ENCODE measurements at regions not wholly inside any gene's neighbourhood (a gene's known extent, or its start where the extent isn't known, plus 50 kb on each side); places are given as distances from the start of the nearest gene placed in this dataset.

DNA sequence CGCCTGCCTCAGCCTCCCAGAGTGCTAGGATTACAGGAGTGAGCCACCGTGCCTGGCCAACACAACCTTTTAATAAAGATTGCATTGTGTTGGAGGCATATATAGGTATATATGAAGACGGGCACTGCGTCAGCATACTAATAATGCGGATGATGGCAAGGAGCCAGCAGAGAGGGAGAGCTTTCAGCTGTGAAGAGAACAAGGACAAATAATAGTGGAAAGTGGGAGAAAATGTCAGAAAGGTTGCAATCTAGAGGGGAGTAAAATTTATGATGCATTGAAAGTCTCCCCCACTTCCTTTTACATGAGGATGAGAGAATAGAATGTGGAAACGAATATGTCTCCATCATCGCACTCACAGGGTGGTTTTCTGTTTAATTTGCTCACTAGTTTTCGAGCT, 170.5 kb upstream of the TBL1XR1 start:
- no peaks in the 10 kb centered on the region for H3K9me3 ChIP-seq (ENCODE audit: low read depth, low read length)
- no peak overlapping the region for H2AFZ ChIP-seq (ENCODE audit: low read length)
- H3K36me3 ChIP-seq (ENCODE audit: insufficient read depth, low read length), result no peaks in the 10 kb centered on the region
- H3K4me1 ChIP-seq (ENCODE audit: insufficient read depth, low read length), result no peaks in the 10 kb centered on the region
- no peaks in the 10 kb centered on the region for H3K79me2 ChIP-seq (ENCODE audit: insufficient read depth, low read length)
- H3K27ac ChIP-seq (ENCODE audit: low read depth, low read length), result no peak overlapping the region
- no peak overlapping the region for H3K4me3 ChIP-seq (ENCODE audit: insufficient read depth, low read length)
- no peaks in the 10 kb centered on the region for H4K20me1 ChIP-seq (ENCODE audit: insufficient read depth, low read length)
- TF ChIP-seq, protein P1, sequence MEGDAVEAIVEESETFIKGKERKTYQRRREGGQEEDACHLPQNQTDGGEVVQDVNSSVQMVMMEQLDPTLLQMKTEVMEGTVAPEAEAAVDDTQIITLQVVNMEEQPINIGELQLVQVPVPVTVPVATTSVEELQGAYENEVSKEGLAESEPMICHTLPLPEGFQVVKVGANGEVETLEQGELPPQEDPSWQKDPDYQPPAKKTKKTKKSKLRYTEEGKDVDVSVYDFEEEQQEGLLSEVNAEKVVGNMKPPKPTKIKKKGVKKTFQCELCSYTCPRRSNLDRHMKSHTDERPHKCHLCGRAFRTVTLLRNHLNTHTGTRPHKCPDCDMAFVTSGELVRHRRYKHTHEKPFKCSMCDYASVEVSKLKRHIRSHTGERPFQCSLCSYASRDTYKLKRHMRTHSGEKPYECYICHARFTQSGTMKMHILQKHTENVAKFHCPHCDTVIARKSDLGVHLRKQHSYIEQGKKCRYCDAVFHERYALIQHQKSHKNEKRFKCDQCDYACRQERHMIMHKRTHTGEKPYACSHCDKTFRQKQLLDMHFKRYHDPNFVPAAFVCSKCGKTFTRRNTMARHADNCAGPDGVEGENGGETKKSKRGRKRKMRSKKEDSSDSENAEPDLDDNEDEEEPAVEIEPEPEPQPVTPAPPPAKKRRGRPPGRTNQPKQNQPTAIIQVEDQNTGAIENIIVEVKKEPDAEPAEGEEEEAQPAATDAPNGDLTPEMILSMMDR (IDR thresholded peaks at IDR 0.05; ENCODE audit: extremely low read depth, low read depth, low read length), result no peak
- H3K27me3 ChIP-seq (ENCODE audit: insufficient read depth, low read length), result no peaks in the 10 kb centered on the region
- no peak overlapping the region for H3K4me2 ChIP-seq (ENCODE audit: insufficient read depth, low read length)
- peak; percentile 69 for DNase-seq (ENCODE audit: insufficient read length, low spot score, missing footprints)

DNA sequence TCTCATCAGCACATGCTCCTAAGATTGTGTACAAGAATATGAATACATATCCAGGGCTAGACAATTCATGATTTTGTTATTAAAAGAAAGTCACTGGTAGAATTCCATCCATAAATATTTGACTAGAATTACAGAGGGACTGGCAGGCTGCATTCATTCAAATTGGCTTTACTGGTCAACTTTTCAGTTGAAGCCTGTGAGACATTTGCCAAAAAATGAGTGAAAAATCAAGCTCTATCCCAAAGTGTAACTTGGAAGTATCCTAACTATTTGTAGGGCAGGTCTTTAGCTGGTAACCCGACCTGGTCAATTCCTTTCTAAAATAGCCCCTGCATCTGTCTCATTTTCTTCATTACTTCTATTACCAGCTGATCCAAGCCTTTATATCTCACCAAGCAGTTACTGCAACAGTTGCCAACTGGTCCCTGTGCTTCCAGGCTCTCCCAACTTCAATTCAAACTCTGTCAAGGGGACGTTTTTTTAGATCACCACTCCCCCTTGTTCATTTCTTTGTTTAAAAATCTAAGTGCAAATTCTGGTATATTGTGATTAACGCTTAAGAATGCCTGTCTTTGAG, 173.1 kb upstream of the TBL1XR1 start:
- Histone ChIP-seq H4K20me1 (ENCODE audit: insufficient read depth, low read length) (no peaks in the 10 kb centered on the region), H3K9me3 (ENCODE audit: low read depth, low read length) (no peaks in the 10 kb centered on the region), H3K4me1 (ENCODE audit: insufficient read depth, low read length) (no peaks in the 10 kb centered on the region), H3K79me2 (ENCODE audit: insufficient read depth, low read length) (no peaks in the 10 kb centered on the region), H2AFZ (ENCODE audit: low read length) (peak overlapping the region; percentile 54), H3K36me3 (ENCODE audit: insufficient read depth, low read length) (no peaks in the 10 kb centered on the region), H3K27me3 (ENCODE audit: insufficient read depth, low read length) (no peaks in the 10 kb centered on the region), H3K4me2 (ENCODE audit: insufficient read depth, low read length) (no peak overlapping the region), H3K27ac (ENCODE audit: low read depth, low read length) (no peak overlapping the region), H3K4me3 (ENCODE audit: insufficient read depth, low read length) (no peak overlapping the region)
- DNase-seq (ENCODE audit: insufficient read length, low spot score, missing footprints), result no peak
- TF ChIP-seq, protein P1 (IDR thresholded peaks at IDR 0.05; ENCODE audit: extremely low read depth, low read depth, low read length), result no peak

DNA sequence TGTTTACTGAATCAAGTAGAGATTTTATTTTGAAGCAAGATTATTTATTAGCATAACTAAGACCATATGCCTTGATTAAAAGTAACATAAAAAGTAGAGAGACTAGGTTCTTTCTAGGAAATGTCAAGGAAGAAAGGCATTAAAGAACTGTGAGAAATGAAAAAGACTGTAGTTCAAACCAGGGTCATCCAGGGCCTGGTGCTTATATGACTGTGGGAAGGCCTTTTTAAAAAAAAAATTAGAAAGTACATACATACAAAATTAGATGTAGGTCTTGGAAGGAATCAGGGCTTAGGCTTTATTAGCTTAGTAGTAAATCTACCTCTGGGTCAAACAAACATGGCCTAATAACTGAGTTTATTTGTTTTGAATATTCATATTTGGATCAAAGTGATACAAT, 173.9 kb upstream of the TBL1XR1 start:
- DNase-seq (ENCODE audit: insufficient read length, low spot score, missing footprints), result no peak
- Histone ChIP-seq H3K4me2 (ENCODE audit: insufficient read depth, low read length) (no peak overlapping the region), H3K36me3 (ENCODE audit: insufficient read depth, low read length) (no peaks in the 10 kb centered on the region), H3K9me3 (ENCODE audit: low read depth, low read length) (no peaks in the 10 kb centered on the region), H2AFZ (ENCODE audit: low read length) (no peak overlapping the region), H4K20me1 (ENCODE audit: insufficient read depth, low read length) (no peaks in the 10 kb centered on the region), H3K27me3 (ENCODE audit: insufficient read depth, low read length) (no peaks in the 10 kb centered on the region), H3K27ac (ENCODE audit: low read depth, low read length) (no peak overlapping the region), H3K4me1 (ENCODE audit: insufficient read depth, low read length) (no peaks in the 10 kb centered on the region), H3K4me3 (ENCODE audit: insufficient read depth, low read length) (no peak overlapping the region), H3K79me2 (ENCODE audit: insufficient read depth, low read length) (no peaks in the 10 kb centered on the region)
- TF ChIP-seq, protein P1 (IDR thresholded peaks at IDR 0.05; ENCODE audit: extremely low read depth, low read depth, low read length), result no peak

DNA sequence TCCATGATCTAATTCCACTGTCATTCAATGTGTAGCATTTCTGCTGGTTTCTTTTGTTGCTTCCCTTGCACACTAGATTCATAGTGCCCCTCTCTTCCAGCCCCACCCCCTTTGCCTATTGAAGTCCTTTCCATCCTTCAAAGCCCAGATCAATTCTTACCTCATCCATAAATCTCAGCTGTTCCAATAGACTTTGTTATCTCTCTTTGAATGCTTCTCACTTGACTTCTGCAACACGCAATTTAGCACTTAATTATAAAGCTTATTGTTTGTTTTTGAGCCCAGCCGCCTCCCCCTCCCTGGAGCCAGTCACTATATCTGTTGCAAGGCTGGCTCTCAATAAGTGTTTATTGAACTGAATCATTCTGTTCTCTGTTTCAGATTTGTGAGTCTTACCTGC, 174.6 kb upstream of the TBL1XR1 start:
- Histone ChIP-seq H3K9me3 (ENCODE audit: low read depth, low read length) (no peaks in the 10 kb centered on the region), H4K20me1 (ENCODE audit: insufficient read depth, low read length) (no peaks in the 10 kb centered on the region), H3K4me2 (ENCODE audit: insufficient read depth, low read length) (no peak overlapping the region), H3K27ac (ENCODE audit: low read depth, low read length) (no peak overlapping the region), H2AFZ (ENCODE audit: low read length) (no peak overlapping the region), H3K36me3 (ENCODE audit: insufficient read depth, low read length) (no peaks in the 10 kb centered on the region), H3K4me3 (ENCODE audit: insufficient read depth, low read length) (no peak overlapping the region), H3K27me3 (ENCODE audit: insufficient read depth, low read length) (no peaks in the 10 kb centered on the region), H3K79me2 (ENCODE audit: insufficient read depth, low read length) (no peaks in the 10 kb centered on the region), H3K4me1 (ENCODE audit: insufficient read depth, low read length) (no peaks in the 10 kb centered on the region)
- DNase-seq (ENCODE audit: insufficient read length, low spot score, missing footprints), result no peak
- TF ChIP-seq, protein P1 (IDR thresholded peaks at IDR 0.05; ENCODE audit: extremely low read depth, low read depth, low read length), result no peak

Measured in osteoblast (primary cell).